SK-N-MC (cell line): ENCODE measurements at regions not wholly inside any gene's neighbourhood (a gene's known extent, or its start where the extent isn't known, plus 50 kb on each side); places are given as distances from the start of the nearest gene placed in this dataset.

Source experiments
- EZH2 ChIP-seq: fragments of 200-600 bp; sonication (generic); IDR thresholded peaks from one replicate; pipeline ENCODE4 v1.6.1; 2017; ENCODE audit warnings: antibody characterized with exemption
- POLR2AphosphoS5 ChIP-seq: IDR thresholded peaks from 2 replicates; pipeline ENCODE4 v1.6.1; 2012; ENCODE audit warnings: mild to moderate bottlenecking, low read depth, low read length, borderline replicate concordance

DNA sequence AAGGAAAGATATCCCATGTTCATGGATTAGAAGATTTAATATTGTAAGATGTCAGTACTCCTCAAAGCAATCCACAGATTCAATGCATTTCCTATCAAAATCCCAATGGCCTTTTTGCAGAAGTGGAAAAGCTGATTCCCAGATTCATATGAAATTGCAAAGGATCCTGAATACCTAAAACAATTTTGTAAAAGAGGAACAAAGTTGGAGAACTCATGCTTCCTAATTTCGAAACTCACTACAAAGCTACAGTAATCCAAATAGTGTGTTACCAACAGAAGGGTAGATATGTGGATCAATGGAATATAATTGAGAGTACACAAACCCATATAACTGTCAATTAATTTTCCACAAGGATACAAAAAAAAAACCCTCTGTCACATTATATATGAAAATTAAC lies 154.3 kb upstream of the ZNF618 start:
- TF ChIP-seq EZH2 (no peak), POLR2AphosphoS5 (no peak)
